GM12864 (cell line): ENCODE measurements at regions not wholly inside any gene's neighbourhood (a gene's known extent, or its start where the extent isn't known, plus 50 kb on each side); places are given as distances from the start of the nearest gene placed in this dataset.

Source experiments
- DNase-seq: peaks from one replicate; pipeline ENCODE4 v3.0.0-alpha.2; 2011; ENCODE audit warnings: low read depth
- H3K4me3 ChIP-seq: 2 replicates; pipeline ENCODE4 v1.5.1; 2011; ENCODE audit warnings: mild to moderate bottlenecking, low read depth, low read length, control low read depth
- TF ChIP-seq, protein P1 (sequence below): IDR thresholded peaks from 2 replicates; pipeline ENCODE4 v1.5.1; 2011; ENCODE audit warnings: low read depth, mild to moderate bottlenecking, moderate library complexity, low read length, control low read depth, inconsistent platforms; ENCODE audit errors: missing control alignments

DNA sequence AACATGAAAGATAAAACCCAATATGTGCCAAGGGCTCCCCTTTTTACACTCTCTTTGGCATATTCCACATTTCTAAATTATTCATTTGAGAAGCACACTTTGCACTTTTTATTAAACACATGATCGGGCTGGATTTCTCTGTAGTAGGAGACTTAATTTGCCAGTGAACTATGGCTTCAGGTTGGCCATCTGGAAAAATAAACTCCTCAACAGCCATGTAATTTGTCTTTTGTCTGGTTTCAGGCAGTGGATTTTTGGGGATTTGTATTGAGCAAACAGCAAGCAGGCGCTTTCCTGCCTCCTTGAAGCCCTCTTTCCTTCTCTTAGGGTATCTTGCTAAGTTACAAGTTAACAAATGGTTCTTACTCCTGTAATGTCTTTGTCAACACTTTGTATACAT, 73.0 kb upstream of the DMRTA1 start:
- TF ChIP-seq, protein P1, sequence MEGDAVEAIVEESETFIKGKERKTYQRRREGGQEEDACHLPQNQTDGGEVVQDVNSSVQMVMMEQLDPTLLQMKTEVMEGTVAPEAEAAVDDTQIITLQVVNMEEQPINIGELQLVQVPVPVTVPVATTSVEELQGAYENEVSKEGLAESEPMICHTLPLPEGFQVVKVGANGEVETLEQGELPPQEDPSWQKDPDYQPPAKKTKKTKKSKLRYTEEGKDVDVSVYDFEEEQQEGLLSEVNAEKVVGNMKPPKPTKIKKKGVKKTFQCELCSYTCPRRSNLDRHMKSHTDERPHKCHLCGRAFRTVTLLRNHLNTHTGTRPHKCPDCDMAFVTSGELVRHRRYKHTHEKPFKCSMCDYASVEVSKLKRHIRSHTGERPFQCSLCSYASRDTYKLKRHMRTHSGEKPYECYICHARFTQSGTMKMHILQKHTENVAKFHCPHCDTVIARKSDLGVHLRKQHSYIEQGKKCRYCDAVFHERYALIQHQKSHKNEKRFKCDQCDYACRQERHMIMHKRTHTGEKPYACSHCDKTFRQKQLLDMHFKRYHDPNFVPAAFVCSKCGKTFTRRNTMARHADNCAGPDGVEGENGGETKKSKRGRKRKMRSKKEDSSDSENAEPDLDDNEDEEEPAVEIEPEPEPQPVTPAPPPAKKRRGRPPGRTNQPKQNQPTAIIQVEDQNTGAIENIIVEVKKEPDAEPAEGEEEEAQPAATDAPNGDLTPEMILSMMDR: no peak
- no peak for DNase-seq

DNA sequence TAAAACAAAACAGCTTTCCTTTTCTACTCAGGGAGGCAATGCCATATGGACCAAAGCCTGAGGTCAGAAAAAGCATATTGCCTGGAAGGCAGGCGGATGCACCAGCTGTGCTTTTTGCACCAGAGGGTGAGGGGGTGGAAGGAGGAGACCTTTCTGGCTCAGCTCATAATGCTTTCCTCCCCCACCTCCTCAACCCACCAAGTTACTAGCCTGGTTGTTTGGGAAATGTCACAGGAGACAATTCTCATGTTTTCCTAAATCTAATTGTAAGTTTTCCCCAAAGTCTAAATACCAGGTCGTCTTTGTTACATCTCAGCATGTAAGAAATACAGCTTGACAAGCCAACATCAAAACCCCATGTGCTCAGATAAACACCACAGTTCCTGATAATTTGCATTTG, 72.6 kb upstream of the DMRTA1 start:
- TF ChIP-seq, protein P1: no peak
- DNase-seq: no peak

More for the DNA sequence above, 73.0 kb upstream of the DMRTA1 start:
- H3K4me3 ChIP-seq: no peak overlapping the region

DNA sequence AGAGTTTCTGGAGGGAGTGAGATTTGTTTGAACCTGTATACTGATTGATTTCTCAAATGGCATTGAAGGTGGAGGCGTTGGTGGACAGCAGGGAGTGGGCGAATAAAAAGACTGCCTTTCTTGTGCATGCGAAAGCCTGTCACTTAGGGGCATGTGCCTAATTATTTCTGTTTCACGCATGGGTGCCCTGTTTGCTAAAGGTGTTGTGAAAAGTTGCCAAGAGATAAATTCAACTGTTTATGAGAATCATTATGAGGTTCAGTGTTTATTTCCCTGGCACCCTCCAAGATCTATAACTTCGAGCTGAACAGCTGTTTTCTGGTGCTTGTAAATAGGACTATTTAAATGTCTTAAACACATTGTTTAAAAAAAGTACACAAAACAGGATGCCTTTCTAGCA, 67.4 kb upstream of the DMRTA1 start:
- no peak for DNase-seq

More for the DNA sequence above, 72.6 kb upstream of the DMRTA1 start:
- no peak overlapping the region for H3K4me3 ChIP-seq

DNA sequence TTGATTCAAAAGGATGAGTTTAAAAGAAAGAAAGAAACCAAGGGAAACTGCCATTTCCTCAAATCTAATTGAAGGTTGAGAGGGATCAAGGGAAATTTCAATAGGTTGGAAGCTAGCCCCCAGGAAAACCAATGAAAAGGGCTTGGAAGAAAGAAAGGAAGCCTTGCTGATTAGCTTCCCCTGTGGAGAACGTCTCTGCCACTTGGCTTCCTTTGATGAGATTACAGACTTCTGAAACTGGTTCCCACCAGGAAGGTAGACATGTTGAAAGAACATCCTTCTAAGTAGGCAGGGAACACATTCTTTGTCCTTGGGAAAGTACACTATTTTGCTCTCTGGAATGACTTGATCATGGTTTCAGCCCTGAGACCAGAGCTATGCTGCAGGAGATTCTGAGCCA, 65.5 kb upstream of the DMRTA1 start:
- no peak overlapping the region for H3K4me3 ChIP-seq
- no peak for DNase-seq
- TF ChIP-seq, protein P1: no peak

More for the DNA sequence above, 67.4 kb upstream of the DMRTA1 start:
- TF ChIP-seq, protein P1: no peak
- no peak overlapping the region for H3K4me3 ChIP-seq

DNA sequence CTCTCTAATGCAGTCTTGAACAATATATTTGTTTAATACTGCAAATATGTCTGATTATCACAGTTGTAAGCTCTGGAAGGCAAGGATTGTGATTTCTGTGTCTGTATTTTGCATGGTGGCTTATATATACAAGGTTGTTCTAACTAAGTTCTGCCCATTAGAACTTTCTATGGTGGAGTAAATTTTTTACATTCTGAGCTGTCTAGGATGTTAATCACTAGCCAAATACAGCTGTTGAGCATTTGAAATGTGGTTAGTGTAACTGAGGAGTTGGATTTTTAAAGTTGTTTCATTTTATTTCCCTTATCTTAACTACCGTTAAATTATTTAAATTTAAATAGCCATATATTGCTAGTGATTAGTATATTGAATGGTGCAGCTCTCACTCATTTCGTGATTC, 64.3 kb upstream of the DMRTA1 start:
- TF ChIP-seq, protein P1: no peak
- DNase-seq: no peak
- no peak overlapping the region for H3K4me3 ChIP-seq

DNA sequence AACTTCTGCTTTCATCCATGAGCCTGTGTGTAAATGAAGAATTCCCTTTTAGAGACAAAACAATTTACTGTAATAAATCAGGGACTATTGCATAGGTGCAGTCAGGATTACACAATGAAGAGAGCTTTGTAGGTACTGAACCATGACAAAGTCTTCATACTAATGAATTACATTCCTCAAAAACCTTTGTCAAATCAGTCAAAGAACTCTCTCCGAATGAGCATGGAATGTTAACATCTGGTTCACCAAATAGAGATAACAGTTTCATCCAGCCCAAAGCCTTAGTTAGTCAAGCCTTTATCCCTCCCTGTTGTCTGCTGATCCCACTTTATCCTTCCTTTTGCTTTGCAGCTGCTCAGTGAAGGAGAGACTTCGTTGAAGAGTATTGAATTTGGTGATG, 62.9 kb upstream of the DMRTA1 start:
- TF ChIP-seq, protein P1: no peak
- DNase-seq: no peak
- H3K4me3 ChIP-seq: no peak overlapping the region

DNA sequence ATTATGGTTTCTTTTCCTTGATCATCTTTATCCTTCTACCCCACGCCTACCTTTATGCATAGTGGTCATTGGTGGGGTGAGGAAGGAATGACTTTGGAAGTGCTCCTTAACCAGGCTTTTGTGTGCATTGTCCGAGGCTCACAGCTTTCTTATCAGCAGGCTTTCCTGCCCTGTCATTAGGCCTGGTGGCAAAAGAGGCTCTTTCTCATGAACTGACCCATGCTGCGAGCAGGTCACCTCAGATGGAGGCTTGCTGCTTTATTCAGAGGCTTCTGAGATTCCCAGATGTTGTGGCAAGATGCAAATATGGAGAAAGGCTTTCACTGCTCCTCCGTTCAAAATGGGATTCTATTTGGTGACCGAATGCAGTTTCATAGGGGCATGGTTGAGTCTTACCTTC, 57.4 kb upstream of the DMRTA1 start:
- H3K4me3 ChIP-seq: no peak overlapping the region
- no peak for DNase-seq
- TF ChIP-seq, protein P1: no peak
